ENCODE measurements at regions not wholly inside any gene's neighbourhood (a gene's known extent, or its start where the extent isn't known, plus 50 kb on each side); places are given as distances from the start of the nearest gene placed in this dataset.

DNA sequence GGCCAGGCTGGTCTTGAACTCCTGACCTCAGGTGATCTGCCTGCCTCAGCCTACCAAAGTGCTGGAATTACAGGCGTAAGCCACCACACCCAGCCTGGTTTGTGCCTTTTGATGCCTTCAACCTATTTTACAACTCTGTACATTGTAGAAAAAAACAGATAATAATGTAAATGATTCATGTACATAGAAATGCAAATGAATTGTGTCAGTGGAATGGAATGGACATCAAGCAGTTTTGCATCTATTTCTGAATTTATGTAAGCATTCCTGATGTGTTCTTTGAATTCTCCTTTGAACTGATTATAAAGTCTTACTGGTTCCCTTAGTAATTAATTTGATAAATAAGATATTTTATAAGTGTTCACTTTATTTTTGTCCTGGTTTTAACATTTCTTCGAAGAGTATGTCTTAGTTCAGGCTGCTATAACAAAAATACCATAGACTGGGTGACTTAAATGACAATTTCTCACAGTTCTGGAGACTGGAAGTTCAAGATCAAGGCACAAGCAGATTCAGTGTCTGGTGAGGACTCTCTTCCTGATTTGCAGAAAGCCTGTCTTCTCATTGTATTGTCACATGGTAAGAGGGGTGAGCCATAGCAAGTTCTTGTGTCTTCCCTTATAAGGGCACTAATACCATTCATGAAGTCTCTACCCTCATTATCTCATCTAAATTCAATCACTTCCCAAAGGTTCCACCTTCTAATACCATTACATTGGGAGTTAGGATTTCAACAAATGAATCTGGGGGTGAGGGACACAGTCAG, 162.2 kb upstream of the S100G start:
- H3K27ac ChIP-seq (ENCODE audit: low read length) = no peak overlapping the region
- DNase-seq = no peak
- no peaks in the 10 kb centered on the region for H3K4me1 Mint-ChIP-seq
- no peaks in the 10 kb centered on the region for H3K36me3 ChIP-seq (ENCODE audit: control insufficient read depth, insufficient read depth, low read length)
- no peak overlapping the region for H3K4me3 Mint-ChIP-seq
- H3K4me1 ChIP-seq (ENCODE audit: control insufficient read depth, insufficient read depth, low read length) = no peaks in the 10 kb centered on the region
- no peaks in the 10 kb centered on the region for H3K36me3 Mint-ChIP-seq
- no peak overlapping the region for H3K27ac Mint-ChIP-seq
- no peak overlapping the region for H3K4me3 ChIP-seq (ENCODE audit: low read length)
- TF ChIP-seq, protein P1, sequence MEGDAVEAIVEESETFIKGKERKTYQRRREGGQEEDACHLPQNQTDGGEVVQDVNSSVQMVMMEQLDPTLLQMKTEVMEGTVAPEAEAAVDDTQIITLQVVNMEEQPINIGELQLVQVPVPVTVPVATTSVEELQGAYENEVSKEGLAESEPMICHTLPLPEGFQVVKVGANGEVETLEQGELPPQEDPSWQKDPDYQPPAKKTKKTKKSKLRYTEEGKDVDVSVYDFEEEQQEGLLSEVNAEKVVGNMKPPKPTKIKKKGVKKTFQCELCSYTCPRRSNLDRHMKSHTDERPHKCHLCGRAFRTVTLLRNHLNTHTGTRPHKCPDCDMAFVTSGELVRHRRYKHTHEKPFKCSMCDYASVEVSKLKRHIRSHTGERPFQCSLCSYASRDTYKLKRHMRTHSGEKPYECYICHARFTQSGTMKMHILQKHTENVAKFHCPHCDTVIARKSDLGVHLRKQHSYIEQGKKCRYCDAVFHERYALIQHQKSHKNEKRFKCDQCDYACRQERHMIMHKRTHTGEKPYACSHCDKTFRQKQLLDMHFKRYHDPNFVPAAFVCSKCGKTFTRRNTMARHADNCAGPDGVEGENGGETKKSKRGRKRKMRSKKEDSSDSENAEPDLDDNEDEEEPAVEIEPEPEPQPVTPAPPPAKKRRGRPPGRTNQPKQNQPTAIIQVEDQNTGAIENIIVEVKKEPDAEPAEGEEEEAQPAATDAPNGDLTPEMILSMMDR (IDR thresholded peaks at IDR 0.05) = no peak
- intact Hi-C loops (cut with micrococcal nuclease) = no loop called here
- no CpG with 5 or more reads among the region's 2 CpGs for WGBS (ENCODE audit: insufficient coverage)
- no peak for ATAC-seq
- H3K9me3 Mint-ChIP-seq = peaks cover 0 to 2% of the 10 kb centered on the region in 2 donors
- no peaks in the 10 kb centered on the region for H3K27me3 ChIP-seq (ENCODE audit: control insufficient read depth, insufficient read depth, low read length)
- H3K9me3 ChIP-seq (ENCODE audit: control insufficient read depth, insufficient read depth, low read length) = no peaks in the 10 kb centered on the region
- peaks cover 4 to 39% of the 10 kb centered on the region in 2 donors for H3K27me3 Mint-ChIP-seq (ENCODE audit: low read depth in 2 of 2)

DNA sequence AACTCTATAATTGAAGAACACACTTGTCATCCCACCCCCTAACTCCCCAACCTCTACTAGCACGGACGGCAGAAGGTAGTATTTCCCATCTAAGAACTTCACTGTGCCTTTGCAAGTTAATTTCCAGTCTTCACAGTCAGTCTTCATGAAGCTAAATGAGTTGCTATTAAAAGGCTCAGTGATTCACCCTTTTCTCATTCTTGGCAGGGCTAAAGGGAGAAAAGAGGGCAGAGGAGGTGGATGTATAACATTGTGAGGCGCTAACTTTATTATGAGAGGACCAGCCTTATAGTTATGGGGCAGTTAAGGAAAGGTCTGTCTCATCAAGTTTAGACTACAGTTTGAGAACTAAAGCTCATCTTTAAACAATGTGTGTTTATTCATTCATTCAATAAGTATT, 161.0 kb upstream of the S100G start:
- Mint-ChIP-seq H3K9me3 (peaks cover 0 to 2% of the 10 kb centered on the region in 2 donors), H3K27ac (no peak overlapping the region), H3K4me3 (no peak overlapping the region), H3K4me1 (no peaks in the 10 kb centered on the region), H3K27me3 (ENCODE audit: low read depth in 2 of 2) (peaks cover 4 to 38% of the 10 kb centered on the region in 2 donors), H3K36me3 (no peaks in the 10 kb centered on the region)
- no peaks in the 10 kb centered on the region for H3K36me3 ChIP-seq (ENCODE audit: control insufficient read depth, insufficient read depth, low read length)
- no peak overlapping the region for H3K4me3 ChIP-seq (ENCODE audit: low read length)
- no peak overlapping the region for H3K27ac ChIP-seq (ENCODE audit: low read length)
- DNase-seq = no peak
- intact Hi-C loops (cut with micrococcal nuclease) = no loop called here
- ATAC-seq = no peak
- H3K9me3 ChIP-seq (ENCODE audit: control insufficient read depth, insufficient read depth, low read length) = no peaks in the 10 kb centered on the region
- WGBS (ENCODE audit: insufficient coverage) = 100% methylated on average over 2 of the region's 3 CpGs
- TF ChIP-seq, protein P1 (IDR thresholded peaks at IDR 0.05) = no peak
- no peaks in the 10 kb centered on the region for H3K4me1 ChIP-seq (ENCODE audit: control insufficient read depth, insufficient read depth, low read length)
- H3K27me3 ChIP-seq (ENCODE audit: control insufficient read depth, insufficient read depth, low read length) = no peaks in the 10 kb centered on the region

DNA sequence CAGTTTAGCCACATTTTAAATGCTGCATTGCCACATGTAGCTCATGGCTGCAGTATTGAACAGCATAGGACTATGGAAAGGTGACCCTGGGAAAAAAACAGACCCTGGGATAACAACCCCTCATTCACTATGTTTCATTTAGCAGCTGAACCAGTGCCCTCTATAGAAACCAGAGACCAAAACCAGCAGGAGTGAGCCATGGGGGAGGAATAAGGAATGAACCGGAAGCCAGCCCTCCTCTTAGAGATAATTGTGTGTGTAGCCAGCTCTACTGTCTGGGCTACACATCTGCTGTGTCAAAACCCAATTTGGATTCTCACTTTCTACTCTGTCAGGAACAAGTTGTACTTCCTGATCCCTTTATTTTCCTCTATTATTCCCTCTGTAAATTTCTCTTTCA, 158.5 kb upstream of the S100G start:
- no peaks in the 10 kb centered on the region for H3K9me3 ChIP-seq (ENCODE audit: control insufficient read depth, insufficient read depth, low read length)
- no peak for ATAC-seq
- H3K36me3 Mint-ChIP-seq = no peaks in the 10 kb centered on the region
- no peaks in the 10 kb centered on the region for H3K27me3 ChIP-seq (ENCODE audit: control insufficient read depth, insufficient read depth, low read length)
- H3K9me3 Mint-ChIP-seq = peaks cover 0 to 2% of the 10 kb centered on the region in 2 donors
- intact Hi-C loops (cut with micrococcal nuclease) = no loop called here
- H3K4me1 ChIP-seq (ENCODE audit: control insufficient read depth, insufficient read depth, low read length) = no peaks in the 10 kb centered on the region
- H3K27ac ChIP-seq (ENCODE audit: low read length) = no peak overlapping the region
- no CpG with 5 or more reads among the region's 1 CpG for WGBS (ENCODE audit: insufficient coverage)
- no peaks in the 10 kb centered on the region for H3K36me3 ChIP-seq (ENCODE audit: control insufficient read depth, insufficient read depth, low read length)
- H3K4me3 ChIP-seq (ENCODE audit: low read length) = no peak overlapping the region
- no peaks in the 10 kb centered on the region for H3K4me1 Mint-ChIP-seq
- H3K27me3 Mint-ChIP-seq (ENCODE audit: low read depth in 2 of 2) = peaks cover 4 to 27% of the 10 kb centered on the region in 2 donors
- H3K4me3 Mint-ChIP-seq = no peak overlapping the region
- H3K27ac Mint-ChIP-seq = no peak overlapping the region
- no peak for DNase-seq
- TF ChIP-seq, protein P1 (IDR thresholded peaks at IDR 0.05) = no peak

DNA sequence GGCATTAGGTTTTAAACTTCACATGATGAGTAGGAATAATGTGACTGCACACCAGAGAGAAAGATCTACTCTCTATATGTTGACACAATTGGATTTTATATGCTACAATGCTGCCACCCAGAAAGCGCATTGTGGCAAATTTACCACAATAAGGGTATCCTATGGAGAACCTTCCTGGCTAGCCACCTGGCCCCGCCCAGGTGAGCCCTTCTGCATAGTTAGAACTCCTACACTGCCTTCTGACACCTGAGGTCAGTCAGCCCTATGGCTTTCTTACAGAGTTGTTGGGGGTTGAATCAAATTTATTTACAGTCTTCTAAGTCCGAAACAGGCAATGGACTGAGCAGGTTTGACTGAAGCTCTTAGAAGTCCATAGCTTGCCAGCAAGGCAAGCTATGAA, 153.8 kb upstream of the S100G start:
- Histone ChIP-seq H3K4me3 (ENCODE audit: low read length) (no peak overlapping the region), H3K9me3 (ENCODE audit: control insufficient read depth, insufficient read depth, low read length) (no peaks in the 10 kb centered on the region), H3K27ac (ENCODE audit: low read length) (no peak overlapping the region), H3K27me3 (ENCODE audit: control insufficient read depth, insufficient read depth, low read length) (no peaks in the 10 kb centered on the region), H3K36me3 (ENCODE audit: control insufficient read depth, insufficient read depth, low read length) (no peaks in the 10 kb centered on the region), H3K4me1 (ENCODE audit: control insufficient read depth, insufficient read depth, low read length) (no peaks in the 10 kb centered on the region)
- 100% methylated on average over 2 of the region's 3 CpGs for WGBS (ENCODE audit: insufficient coverage)
- no peaks in the 10 kb centered on the region for H3K36me3 Mint-ChIP-seq
- peaks cover 4 to 10% of the 10 kb centered on the region in 2 donors for H3K27me3 Mint-ChIP-seq (ENCODE audit: low read depth in 2 of 2)
- TF ChIP-seq, protein P1 (IDR thresholded peaks at IDR 0.05) = no peak
- DNase-seq (no peak), ATAC-seq (no peak)
- H3K4me3 Mint-ChIP-seq = no peak overlapping the region
- no peak overlapping the region for H3K27ac Mint-ChIP-seq
- intact Hi-C loops (cut with micrococcal nuclease) = no loop called here
- H3K4me1 Mint-ChIP-seq = no peaks in the 10 kb centered on the region
- H3K9me3 Mint-ChIP-seq = peaks cover 2% of the 10 kb centered on the region in 2 donors
